LNCAP (cell line): ENCODE measurements at regions not wholly inside any gene's neighbourhood (a gene's known extent, or its start where the extent isn't known, plus 50 kb on each side); places are given as distances from the start of the nearest gene placed in this dataset.

Experiments
- CTCF ChIP-seq: fragments of 450-650 bp; IDR thresholded peaks from 2 replicates; pipeline ENCODE4 v1.5.1; 2017; ENCODE audit warnings: mild to moderate bottlenecking

- no peak for TF ChIP-seq CTCF
Observed at GRCh38 chr9:119924736-119925135, 555.5 kb upstream of the BRINP1 start.

GRCh38 chr9:119917175-119917574 lies 547.9 kb upstream of the BRINP1 start:
- no peak for TF ChIP-seq CTCF

- no peak for TF ChIP-seq CTCF
Observed at GRCh38 chr9:119907056-119907455, 537.8 kb upstream of the BRINP1 start.

- TF ChIP-seq CTCF: no peak
Observed at GRCh38 chr9:119905724-119906123, 536.5 kb upstream of the BRINP1 start.

- TF ChIP-seq CTCF: no peak
Observed at GRCh38 chr9:119903851-119904250, 534.6 kb upstream of the BRINP1 start.

GRCh38 chr9:119902611-119903010 lies 533.4 kb upstream of the BRINP1 start:
- no peak for TF ChIP-seq CTCF

GRCh38 chr9:119898316-119898715 lies 529.1 kb upstream of the BRINP1 start:
- no peak for TF ChIP-seq CTCF

GRCh38 chr9:119884438-119884837 lies 515.2 kb upstream of the BRINP1 start:
- no peak for TF ChIP-seq CTCF
